Activated CD4-positive, CD25-positive, alpha-beta regulatory T cell (primary cell): ENCODE measurements at regions not wholly inside any gene's neighbourhood (a gene's known extent, or its start where the extent isn't known, plus 50 kb on each side); places are given as distances from the start of the nearest gene placed in this dataset.
"Not testable (repeated sequence)": the region's sequence is repeated elsewhere in the genome, so short reads cannot be mapped to it uniquely, and the experiment has no call there.

Source experiments
- DNase-seq, 4 experiments: peaks; one replicate each; lab custom pipeline; 2025; lab: John Stamatoyannopoulos, UW

- DNase-seq: no peak
These were observed 185.5 kb downstream of the OLFM1 start for GRCh38 chr9:135273008-135273407.

GRCh38 chr9:135275163-135275562, 187.7 kb downstream of the OLFM1 start:
- DNase-seq: no peak

- DNase-seq: no peak
These were observed 188.3 kb downstream of the OLFM1 start for GRCh38 chr9:135275571-135276289.

GRCh38 chr9:135277219-135278201, 190.0 kb downstream of the OLFM1 start:
- DNase-seq: no peak

GRCh38 chr9:135278586-135278985, 191.1 kb downstream of the OLFM1 start:
- DNase-seq: no peak

GRCh38 chr9:135279385-135279784, 191.9 kb downstream of the OLFM1 start:
- DNase-seq: no peak

GRCh38 chr9:135279834-135280393, 192.4 kb downstream of the OLFM1 start:
- no peak for DNase-seq

- no peak for DNase-seq
These were observed 193.2 kb downstream of the OLFM1 start for GRCh38 chr9:135280666-135281065.

- no peak for DNase-seq
These were observed 193.7 kb downstream of the OLFM1 start for GRCh38 chr9:135281151-135281550.

GRCh38 chr9:135281791-135282737, 194.6 kb downstream of the OLFM1 start:
- DNase-seq: no peak

- DNase-seq: no peak
These were observed 195.3 kb downstream of the OLFM1 start for GRCh38 chr9:135282808-135283207.

GRCh38 chr9:135283671-135284070, 195.9 kb upstream of the PPP1R26 start:
- no peak for DNase-seq

GRCh38 chr9:135284386-135285134, 195.0 kb upstream of the PPP1R26 start:
- no peak for DNase-seq

- not testable (repeated sequence) for DNase-seq
These were observed 193.2 kb upstream of the PPP1R26 start for GRCh38 chr9:135286187-135286925.

GRCh38 chr9:135286961-135287360, 192.6 kb upstream of the PPP1R26 start:
- DNase-seq: no peak

GRCh38 chr9:135287627-135288026, 192.0 kb upstream of the PPP1R26 start:
- no peak for DNase-seq

GRCh38 chr9:135288054-135288453, 191.5 kb upstream of the PPP1R26 start:
- no peak for DNase-seq

- no peak for DNase-seq
These were observed 190.5 kb upstream of the PPP1R26 start for GRCh38 chr9:135289081-135289491.

GRCh38 chr9:135290086-135290485, 189.5 kb upstream of the PPP1R26 start:
- DNase-seq: no peak

- DNase-seq: no peak
These were observed 189.0 kb upstream of the PPP1R26 start for GRCh38 chr9:135290566-135290965.
